SH-SY5Y (cell line): ENCODE measurements at regions not wholly inside any gene's neighbourhood (a gene's known extent, or its start where the extent isn't known, plus 50 kb on each side); places are given as distances from the start of the nearest gene placed in this dataset.
A peak's percentile ranks its signal among the peaks of the same experiment; 100 is the strongest.

Experiments used
- GATA2 ChIP-seq: IDR thresholded peaks from 2 replicates; pipeline ENCODE4 v1.6.1; 2011; ENCODE audit warnings: mild to moderate bottlenecking, low read depth, low read length
- GATA3 ChIP-seq: IDR thresholded peaks from 2 replicates; pipeline ENCODE4 v1.6.1; 2011; ENCODE audit warnings: low read depth, mild to moderate bottlenecking, low read length, moderate library complexity

DNA sequence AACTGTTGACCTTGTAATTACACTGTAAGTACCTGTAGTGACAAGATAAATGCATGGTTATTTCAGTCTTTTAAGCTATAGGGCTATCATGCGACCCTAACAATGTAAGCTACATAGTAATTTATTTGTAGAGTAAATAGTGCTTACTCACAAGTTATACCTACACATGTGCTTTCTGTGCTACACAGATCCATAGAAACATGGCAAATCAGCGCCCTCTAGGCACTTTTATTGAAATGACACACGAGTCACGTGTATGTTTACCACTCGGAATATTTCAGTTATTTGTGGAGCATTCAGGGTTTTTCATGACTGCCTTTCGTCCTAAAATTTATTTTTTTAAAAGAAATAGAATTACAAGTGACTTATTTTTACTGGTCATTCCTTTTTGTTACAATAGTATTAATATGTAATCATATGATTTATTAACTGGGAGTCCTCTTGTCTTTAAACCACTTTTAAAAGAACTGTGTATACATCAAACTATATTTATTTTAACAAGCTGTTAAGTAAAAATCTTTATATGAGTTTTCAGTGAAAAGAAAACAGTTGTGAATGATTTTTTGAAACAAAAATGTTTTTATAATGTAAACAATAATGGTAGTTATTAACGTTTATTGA, 1242.3 kb upstream of the WWC1 start:
- TF ChIP-seq GATA2 (no peak), GATA3 (no peak)

DNA sequence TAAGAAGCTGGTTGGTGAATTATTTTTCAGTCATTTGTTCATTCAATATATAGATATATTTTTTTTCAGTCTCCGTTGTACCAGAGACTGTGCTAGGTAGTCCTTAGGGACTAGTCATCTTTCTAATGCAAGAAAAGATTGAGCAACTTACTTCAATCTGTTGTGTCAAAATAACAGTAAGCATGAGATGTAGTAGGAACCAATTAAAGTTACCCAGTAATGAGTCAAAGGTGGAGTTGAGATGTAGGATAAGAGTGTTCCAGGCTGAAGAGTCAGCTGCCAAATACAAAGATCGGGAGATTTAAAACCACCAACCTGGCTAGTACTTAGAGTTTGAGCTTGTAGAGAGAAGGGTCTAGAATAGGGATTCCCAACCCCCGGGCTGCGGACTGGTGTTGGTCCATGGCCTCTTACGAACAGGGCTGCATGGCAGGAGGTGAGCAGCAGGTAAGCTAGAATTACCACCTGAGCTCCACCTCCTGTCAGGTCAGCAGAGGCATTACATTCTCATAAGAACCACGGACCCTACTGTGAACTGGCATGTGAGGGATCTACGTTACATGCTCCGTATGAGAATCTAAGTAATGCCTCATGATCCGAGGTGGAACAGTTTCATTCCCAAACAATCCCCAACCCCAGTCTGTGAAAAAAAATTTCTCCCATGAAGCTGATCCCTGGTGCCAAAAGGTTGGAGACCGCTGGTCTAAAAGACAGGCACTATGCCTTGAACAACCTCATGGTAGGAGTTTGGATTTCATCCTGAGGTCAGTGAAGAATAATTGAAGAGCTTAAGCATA, 1241.5 kb upstream of the WWC1 start:
- TF ChIP-seq GATA2 (no peak), GATA3 (no peak)

DNA sequence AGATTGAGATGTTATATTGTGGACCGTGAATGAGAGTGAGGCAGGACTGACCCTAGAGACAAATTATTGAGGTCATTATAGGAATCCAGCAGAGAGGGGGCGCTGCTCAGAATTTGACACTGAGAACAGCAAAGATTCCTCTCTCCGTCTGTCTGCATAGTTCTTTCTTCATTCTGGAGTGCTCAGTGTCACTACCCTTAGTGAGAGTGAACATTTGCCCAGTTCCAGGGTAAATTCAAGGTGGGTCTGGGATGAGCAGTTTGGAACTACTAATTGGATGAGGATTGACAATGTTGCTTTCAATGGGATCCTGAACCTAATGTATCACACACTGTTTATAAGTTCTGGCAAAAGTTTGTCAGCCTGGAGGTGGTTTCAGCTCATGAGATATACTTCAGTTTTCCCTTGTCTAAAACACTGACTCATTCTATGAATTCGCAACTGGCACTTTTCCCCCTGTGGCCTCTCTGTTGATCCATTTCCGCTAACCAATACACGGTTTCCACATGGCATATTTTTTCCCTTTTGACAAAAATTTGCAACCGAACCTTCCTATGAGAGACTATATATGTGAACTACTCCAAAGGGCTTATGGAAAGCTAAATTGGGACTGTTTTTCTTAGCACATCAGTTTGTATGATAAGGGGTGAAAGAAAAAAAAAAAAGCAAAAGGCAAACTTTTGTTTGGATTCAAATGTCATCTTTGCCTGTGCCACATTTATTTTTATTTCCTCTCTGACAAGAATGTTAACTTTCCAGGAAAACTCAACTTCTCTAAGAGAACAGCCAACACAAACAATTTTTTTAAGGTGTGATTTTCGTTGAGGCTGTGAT, 1240.7 kb upstream of the WWC1 start:
- no peak for TF ChIP-seq GATA3
- no peak for TF ChIP-seq GATA2

DNA sequence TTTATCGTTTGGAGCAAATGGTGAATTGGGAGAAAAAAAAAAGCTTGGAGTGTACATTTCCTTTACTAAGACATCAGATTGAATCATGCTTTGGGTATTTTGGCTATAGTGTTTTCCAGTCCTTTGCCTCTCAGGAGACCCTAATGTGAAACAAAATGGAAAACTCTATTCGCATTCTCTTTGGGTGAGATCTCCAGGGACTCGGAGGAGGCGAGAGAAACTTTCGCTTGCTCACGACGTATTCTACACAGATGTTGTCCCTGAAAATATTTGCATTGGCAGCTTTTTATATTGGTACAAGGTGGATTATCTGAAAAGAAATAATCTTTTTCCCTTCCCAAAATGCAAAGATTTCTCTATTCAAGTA, 1240.1 kb upstream of the WWC1 start:
- TF ChIP-seq GATA2 (no peak), GATA3 (no peak)

DNA sequence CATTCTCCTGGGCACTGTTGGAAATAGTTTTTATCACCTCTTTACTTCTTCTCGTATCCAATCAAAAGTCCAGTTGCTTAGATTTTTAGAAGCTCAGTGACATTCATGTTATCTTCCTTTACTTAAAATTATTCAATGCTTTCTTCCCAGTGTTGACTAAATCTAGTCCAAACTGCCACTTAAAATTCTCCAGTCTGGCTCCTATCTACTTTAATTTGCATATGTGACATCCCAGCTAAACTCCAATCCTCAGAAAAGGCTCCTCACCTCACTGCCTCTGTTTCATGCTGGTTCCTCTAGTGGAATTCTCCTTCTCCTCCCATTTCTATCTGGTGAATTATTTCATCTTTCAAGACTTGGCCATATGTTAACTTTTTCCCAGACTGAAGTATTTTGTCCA, 1238.7 kb upstream of the WWC1 start:
- TF ChIP-seq GATA3 (no peak), GATA2 (no peak)

DNA sequence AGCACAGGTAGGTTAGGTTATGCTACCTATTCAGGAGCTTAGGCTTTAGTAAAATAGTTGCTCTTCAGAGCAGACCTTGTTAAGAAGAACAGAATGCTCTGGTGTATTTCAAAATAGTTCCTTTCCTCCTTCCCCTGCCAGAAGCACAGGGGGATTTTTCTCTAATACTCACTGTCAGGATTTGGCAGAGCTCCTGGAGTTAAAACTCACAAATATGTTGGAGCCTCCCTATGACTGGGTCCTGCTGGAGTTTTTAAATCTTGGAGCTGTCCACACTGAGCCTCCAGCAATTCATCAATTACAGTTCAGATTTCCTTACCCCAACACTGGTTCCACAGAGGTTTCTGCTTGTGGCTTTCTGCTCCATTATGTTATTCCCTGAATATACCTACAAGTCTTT, 1233.8 kb upstream of the WWC1 start:
- TF ChIP-seq GATA2 (no peak), GATA3 (no peak)

DNA sequence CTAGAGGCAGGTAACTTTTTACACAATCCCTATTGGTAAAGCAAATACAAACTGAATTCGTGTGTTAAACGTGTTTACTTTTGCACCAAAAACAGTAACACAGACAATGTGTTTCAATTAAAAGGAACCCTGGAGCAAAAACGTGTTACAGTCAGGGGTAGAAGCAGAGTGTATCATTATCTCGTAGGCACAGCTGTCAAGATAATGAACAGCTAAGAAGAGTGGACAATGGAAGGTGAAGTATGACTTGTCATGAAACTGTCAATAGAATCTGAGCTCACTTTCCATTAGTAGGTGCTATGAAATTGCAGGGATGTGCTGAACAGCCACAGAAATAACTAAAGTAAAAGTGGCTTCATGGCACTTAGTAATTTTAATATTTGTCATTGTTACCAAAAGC, 1229.8 kb upstream of the WWC1 start:
- TF ChIP-seq GATA3 (no peak), GATA2 (no peak)

DNA sequence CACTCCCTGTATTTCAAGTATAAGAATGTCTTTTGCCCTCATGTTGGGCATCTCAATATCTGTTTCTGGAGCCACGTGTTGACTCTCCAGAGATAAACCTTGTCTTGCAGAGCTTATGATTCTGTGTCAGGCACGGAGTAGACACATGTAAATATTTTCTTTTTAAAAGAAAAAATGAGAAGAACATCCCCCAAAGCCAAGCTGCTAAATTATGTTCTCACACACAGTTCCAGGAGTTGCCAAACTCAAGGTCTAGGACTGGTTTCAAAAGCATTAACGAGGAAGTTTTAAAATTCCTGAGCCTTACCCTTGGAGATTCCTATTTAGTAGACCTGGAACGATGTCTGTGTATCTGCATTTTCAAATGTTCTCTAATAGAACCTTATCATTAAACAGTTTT, 1228.3 kb upstream of the WWC1 start:
- TF ChIP-seq GATA2 (no peak), GATA3 (no peak)

DNA sequence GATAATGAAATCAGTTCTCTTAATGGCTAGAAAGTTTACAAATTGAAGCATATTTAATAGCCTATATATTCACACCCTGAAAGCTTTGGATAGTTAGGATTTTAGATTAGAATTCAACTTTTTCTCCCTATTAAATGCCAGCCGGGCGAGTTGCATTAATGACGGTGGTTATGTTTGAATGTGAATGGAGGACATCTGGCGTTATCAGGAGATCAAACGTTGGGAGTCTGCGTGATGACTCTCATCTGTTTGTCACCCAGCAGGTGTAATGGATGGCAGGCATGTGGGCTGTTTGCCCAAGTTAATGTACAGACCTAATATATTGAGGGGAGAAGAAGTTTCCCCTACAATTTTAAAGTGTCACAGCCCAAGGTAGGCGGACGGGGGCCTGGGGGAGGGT, 1227.7 kb upstream of the WWC1 start:
- TF ChIP-seq GATA2 (peak; percentile 62), GATA3 (peak; percentile 60)

DNA sequence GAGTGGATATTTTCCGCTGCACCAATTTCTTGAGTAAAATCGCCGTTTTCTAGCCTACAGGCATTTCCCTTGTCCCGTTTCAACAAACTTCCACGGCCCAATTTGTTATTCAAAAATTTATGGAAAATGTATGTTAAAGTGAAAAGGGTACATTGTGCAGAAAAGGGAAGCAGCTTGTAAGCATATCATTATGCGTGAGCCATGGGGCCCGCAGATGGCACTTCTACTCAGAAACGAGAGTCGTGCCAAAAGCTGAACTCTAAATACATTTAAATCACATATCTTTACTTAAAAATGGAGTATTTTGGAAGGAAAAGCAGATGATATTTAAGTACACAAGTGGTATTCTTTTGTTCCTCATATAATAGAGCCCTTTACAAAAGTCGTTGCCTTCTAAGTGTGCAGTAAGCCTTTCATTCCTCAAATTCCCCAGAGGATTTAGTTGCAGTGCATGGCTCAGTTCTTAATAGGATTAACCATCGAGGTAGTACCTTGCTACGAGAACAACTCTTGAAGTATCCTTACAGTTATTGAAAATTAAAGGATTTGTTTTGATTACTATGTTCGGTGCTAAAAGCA, 1227.2 kb upstream of the WWC1 start:
- no peak for TF ChIP-seq GATA3
- no peak for TF ChIP-seq GATA2

DNA sequence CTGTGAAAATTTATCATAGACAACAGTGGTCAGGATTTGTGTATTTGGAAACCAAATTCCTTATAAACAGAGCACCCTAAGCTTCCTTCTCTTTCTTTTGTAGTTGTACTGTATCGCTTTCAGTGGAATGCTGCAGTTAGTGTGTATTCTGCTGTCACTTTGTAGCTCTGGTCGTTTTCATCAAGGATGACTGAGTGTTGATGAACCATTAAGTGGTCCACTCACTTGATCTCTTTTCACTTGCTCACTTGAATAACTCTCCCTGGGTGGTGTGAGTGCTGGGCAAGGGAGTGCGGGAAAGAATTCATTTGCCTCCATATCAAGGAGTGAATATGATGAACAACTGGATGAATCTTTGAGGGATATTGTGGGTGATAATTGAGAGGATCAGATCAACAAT, 1225.7 kb upstream of the WWC1 start:
- TF ChIP-seq GATA3 (no peak), GATA2 (no peak)

DNA sequence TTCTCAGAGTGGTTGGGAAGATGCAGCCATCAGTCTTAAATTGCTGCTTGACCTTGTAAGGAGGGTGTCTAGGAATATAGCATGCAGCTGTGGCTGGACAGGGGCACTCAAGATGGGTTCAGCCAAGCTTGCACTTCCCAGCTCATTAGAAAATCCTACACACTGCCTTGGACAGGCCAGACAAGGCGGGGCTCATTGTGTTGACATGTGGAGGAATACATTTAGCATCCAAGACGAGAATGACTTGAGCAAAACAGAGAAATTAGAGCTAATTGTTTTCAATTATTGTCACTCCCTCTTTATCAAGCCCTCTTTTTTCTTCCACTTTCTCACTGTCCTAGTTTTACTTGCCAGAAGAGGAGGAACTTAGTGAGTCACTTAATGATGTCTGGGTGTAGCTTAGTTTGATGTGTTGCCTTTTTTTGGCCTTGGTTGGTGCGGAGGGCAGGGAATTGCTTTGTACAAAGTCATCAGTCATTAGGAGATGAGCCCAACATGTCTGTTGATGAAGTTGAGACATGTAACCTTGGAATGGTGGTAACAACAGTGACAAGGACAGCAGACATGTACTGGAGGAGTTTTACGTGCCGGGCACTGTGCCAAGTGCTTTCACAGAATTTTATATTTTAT, 1219.3 kb upstream of the WWC1 start:
- TF ChIP-seq GATA2 (no peak), GATA3 (no peak)

DNA sequence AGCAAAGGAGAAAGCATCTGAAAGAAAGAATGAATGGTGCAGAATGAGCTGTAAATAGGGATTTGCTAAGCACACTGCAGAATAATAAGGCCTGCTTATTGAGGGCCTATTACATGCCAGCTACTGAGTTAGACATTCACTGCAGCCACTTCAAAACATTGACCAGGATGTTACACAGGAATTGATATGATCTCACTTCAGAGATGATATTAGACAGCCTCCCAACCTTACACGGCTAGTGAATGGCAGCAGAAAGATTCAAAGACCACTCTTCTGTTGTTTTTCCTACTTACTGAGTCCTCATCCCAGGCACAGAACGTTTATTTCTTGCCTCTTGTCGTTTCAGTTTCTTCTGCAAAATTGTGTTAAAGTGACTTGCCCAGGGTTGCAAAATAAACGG, 1209.9 kb upstream of the WWC1 start:
- peak; percentile 70 for TF ChIP-seq GATA3
- peak; percentile 75 for TF ChIP-seq GATA2

DNA sequence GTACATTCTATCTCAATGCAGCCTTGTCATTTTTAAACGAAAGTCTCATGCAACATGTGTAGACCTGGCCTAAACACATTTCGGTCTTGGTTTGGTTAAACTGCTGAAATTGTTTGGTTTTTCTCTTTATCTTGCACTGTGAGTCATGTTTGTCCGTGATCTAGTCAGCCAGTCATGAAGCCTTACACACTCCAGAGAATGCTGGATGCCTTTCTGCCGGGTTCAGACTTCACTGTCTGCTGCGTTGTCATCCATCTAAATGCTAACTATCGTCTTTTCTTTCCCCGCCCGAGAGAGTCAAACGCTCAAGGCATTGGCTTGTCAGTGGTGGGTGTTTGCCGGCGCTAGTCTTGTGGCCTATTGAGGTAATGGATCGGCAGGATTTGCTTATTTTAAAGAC, 1194.6 kb upstream of the WWC1 start:
- TF ChIP-seq GATA2 (no peak), GATA3 (no peak)
